ENCODE measurements at regions not wholly inside any gene's neighbourhood (a gene's known extent, or its start where the extent isn't known, plus 50 kb on each side); places are given as distances from the start of the nearest gene placed in this dataset.

DNA sequence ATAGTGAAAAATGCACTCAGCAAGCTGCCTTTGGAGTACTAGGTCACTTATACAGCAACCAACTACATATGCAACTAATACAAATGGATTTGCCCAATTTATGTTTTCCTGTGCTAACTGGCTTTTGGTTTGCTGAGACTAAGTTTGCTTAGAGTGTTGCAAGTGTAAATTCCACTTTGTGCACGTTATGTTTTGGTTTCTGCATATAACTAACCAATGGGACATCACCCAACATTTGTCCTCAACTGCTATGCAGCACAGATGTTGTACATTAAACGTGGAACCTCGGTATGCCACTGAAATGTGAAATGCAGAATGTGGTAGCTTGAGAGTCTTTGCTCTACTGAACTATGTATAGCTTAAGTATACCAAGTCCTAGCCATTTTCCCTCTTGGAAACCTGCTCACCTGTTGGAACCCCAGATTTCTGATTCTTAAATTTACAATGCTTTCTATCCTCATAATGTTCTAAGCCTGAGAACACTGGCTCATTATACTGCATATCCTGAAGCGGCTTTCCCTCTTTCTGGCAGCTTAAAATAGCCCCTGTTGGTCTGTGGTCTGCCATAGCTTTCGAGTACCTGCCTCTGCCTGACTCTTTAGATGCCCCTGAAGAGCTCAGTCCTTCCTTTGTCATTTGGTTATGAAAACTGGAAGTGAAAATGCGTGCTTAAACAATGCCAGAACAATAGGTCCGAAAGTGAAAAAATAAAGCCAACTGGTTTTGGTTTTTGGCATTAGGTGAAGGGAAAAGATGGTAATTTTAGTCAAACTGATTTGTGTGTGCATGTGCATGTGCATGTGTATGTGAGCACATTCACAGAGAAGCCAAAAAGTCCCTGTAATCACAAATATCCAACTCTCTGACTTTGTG, 158.0 kb downstream of the SH2D1A start:
- TF ChIP-seq, protein P1, sequence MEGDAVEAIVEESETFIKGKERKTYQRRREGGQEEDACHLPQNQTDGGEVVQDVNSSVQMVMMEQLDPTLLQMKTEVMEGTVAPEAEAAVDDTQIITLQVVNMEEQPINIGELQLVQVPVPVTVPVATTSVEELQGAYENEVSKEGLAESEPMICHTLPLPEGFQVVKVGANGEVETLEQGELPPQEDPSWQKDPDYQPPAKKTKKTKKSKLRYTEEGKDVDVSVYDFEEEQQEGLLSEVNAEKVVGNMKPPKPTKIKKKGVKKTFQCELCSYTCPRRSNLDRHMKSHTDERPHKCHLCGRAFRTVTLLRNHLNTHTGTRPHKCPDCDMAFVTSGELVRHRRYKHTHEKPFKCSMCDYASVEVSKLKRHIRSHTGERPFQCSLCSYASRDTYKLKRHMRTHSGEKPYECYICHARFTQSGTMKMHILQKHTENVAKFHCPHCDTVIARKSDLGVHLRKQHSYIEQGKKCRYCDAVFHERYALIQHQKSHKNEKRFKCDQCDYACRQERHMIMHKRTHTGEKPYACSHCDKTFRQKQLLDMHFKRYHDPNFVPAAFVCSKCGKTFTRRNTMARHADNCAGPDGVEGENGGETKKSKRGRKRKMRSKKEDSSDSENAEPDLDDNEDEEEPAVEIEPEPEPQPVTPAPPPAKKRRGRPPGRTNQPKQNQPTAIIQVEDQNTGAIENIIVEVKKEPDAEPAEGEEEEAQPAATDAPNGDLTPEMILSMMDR (IDR thresholded peaks at IDR 0.05), result no peak
- no peak for TF ChIP-seq EZH2 (IDR thresholded peaks at IDR 0.05; ENCODE audit: borderline replicate concordance, insufficient read depth, low read depth, low read length, poor library complexity, severe bottlenecking)
